SKM-1 (cell line): ENCODE measurements at regions not wholly inside any gene's neighbourhood (a gene's known extent, or its start where the extent isn't known, plus 50 kb on each side); places are given as distances from the start of the nearest gene placed in this dataset.

Source experiments
- DNase-seq: peaks from one replicate; lab custom pipeline; 2025; ENCODE audit not compliant: unreplicated experiment; lab: John Stamatoyannopoulos, UW

DNA sequence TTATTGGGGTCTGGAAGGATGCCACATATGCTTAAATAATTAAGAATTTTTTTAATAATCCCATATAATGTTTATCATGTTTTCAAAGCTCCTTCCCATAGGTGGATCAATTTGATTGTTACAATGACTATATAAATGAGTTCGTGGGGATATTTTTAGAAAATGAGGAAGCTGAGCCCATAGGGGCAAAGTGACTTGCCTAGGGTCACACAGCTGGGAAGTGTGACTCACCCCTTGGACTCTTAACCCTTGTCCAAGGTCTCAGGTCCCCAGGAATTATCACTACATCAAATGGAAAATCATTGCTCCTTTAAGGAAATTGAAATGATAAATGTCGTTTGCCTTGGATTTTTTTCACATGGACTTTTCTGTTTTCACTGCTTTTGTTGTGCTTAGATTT, 161.2 kb upstream of the RGMA start:
- peak; percentile 52 for DNase-seq

DNA sequence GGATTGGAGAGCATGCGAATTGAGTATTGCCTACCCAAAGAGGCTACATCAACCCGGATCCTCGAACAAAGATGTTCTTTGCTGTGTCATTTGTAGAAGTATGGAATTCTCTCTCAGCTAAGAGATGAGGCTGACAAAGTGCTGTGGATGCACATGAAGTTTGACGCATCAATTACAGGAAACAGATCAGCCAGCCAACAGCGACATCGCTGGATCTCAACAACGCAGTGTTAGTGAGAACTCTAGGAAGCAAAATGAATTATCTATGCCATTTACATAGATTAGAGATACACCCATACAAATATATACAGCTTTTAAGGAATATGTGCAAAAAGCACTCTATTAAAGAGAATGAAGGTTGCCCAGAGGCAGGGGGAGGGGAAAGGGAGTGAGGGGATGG, 160.6 kb upstream of the RGMA start:
- no peak for DNase-seq

GRCh38 chr15:93247466-93248121, 158.6 kb upstream of the RGMA start:
- DNase-seq = no peak

GRCh38 chr15:93246266-93247242, 157.5 kb upstream of the RGMA start:
- no peak for DNase-seq

DNA sequence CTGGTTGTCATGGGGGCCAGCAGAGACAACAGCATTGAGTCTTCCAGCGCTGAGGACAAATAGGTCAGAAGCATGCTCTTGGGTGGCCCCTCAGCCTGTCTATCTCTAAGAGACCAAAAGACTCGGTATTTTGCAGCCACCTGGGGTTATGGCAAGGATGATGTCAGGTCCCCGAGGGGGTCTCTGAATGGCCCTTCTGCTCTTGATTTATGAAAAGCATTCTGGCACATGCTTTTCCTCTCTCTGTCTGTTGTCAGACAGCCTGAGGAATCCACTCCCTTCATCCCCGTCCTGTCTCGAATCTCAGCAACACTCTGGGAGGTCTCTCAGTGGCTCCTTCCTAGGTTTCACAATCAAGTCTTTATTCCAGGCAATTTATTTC, 156.6 kb upstream of the RGMA start:
- DNase-seq = no peak

GRCh38 chr15:93244696-93245660, 156.0 kb upstream of the RGMA start:
- DNase-seq = no peak

- DNase-seq = no peak
Measured at GRCh38 chr15:93243573-93243972, 154.6 kb upstream of the RGMA start.

DNA sequence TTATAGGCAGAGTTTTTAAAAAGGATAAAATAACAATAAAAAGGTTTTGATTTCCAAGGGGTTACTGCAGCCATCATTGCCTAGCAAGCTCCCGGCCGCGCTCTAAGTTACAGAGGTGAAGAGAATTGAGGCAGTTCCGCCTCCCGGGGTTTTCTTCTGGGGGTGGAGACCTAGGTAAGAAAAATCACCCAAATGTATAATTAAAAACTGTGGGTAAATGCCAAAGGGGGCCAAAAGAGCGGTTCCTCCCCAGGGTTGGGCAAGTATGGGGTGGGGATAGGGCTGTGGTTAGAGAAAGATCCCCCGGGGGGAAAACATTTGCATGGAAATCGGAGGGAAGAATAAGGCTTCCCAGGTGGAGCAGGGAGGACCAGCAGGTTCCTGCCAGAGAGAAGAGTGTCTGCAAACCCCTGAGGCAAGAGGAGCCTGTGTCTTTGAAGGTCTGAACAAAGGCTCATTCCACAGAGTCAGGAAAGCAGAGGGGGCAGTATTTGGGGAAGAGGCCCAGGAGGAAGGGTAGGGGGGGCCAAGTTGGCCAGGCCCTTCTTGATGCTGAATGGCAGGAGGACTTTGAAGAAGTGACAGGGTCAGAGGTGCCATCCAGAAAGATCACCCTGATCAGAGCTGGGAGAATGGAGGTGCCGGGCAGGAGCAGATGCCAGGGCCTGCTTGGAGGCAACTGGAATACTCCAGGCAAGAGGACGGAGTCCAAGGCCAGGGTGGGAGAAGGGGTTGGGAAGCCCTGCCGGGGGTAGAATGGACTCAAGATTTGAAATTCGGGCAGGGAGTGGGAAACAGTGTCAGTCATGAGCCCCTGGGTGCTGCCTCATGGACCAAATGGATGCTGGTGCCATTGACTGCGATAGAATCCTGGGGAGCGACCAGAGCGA, 152.9 kb upstream of the RGMA start:
- DNase-seq = no peak

GRCh38 chr15:93239993-93240392, 151.0 kb upstream of the RGMA start:
- no peak for DNase-seq

DNA sequence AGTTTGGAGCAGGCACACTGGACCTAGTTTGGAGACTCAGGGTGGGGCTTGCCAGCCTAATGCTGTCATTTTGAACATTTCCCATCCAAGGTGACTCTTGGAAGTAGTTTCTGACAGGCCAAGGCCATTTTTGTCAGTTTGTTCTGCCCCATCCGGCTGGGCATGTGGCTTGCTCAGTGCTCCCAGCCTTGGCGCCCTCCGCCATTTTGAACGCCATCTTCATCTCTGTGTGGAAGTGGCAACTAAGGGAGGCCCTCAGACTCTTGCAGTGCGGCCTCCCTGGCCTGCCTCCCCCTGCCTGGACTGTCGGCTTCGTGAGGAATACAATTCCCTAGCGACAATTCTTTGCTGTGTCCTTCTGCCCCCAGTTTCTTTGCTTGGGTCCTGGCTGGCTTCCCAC, 150.6 kb upstream of the RGMA start:
- no peak for DNase-seq

DNA sequence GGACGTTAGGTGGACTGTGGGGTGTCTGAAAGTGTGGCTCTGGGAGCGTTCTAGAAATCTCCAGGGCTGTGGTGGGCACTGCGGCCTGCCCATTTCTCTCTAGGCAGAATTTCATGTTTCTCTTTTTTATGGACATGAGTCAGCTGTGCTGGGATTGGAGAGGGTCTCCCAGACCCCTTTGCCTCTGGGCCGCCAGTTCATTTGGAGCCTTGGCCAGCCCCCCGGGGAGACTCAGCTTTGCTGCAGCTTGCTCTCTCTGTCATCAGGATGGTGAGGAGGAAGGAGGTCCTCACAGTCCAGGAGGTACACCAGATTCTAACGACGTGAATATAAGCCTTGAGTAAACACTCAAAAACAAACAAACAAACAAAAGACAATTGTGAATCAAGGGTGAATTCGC, 149.6 kb upstream of the RGMA start:
- DNase-seq = no peak

GRCh38 chr15:93235926-93236780, 147.1 kb upstream of the RGMA start:
- DNase-seq = peak; percentile 85

- no peak for DNase-seq
Measured at GRCh38 chr15:93235269-93235668, 146.3 kb upstream of the RGMA start.

DNA sequence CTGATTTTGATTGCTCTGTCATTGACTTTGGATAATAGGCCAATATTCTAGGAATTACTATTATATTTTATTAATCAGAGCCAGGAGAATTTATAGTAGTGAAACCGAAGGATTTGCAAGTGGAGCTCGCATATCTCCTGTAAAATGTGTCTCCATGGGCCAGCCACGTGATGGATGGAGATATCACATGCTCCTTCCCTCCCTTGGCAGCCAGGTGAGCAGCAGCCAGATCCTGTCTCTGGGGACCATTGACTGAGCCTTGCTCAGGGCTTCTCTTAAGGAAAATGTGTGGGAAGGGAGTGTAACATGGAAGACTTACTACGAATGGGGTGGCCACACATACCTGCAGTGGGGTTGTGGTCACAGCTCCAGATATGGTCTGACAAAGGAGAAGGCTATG, 144.7 kb upstream of the RGMA start:
- no peak for DNase-seq

DNA sequence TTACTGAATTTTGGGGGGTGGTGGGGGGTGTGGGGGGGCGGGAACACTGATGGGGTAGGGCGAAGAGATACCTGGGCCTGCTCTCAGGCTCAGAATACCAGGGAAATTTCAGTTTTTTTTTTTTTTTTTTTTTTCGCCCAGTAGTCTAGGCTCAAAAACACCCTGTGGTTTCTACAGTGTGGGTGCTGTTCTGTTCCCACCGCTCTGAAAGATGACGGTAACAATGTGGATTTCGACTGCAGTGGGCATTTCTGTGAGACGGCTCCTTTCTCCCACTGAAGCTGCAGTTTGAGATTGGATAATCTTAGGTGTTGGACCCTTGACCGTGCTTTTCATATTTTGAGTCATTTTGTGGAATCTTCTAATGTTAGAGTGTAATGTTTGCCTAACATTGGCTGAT, 143.8 kb upstream of the RGMA start:
- no peak for DNase-seq

DNA sequence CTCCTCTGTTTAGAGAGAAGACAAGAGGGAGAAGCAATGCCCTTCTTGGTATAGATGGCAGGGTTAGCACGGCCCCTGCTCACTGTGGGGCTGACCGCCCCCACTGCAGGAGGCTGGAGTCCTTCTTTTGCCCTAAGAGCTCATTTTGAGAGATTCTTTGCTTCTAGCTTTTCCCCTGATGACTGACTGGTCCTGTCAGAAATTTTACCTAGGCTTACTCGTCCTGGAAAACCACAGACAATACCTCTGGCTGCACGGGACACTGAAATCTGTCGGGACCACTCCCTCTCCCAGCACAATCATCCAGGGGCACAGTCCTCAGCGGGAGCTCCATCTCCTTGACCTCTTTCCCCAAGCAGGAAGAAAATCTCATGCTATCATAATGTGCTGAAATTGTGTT, 143.0 kb upstream of the RGMA start:
- no peak for DNase-seq

- DNase-seq = no peak
Measured at GRCh38 chr15:93231261-93231925, 142.4 kb upstream of the RGMA start.

DNA sequence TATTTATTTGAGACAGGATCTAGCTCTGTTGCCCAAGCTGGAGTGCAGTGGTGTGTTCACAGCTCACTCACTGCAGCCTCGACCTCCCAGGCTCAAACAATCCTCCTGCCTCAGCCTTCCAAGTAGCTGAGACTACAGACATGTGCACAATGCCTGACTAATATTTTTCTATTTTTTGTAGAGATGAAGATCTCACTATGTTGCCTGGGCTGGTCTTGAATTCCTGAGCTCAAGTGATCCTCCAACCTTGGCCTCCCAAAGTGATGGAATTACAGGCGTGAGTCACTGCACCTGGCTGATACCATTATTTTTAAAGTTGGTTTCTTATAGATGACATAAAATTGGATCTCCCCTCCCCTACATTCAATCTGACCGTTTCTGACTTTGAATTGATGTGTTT, 139.5 kb upstream of the RGMA start:
- no peak for DNase-seq

DNA sequence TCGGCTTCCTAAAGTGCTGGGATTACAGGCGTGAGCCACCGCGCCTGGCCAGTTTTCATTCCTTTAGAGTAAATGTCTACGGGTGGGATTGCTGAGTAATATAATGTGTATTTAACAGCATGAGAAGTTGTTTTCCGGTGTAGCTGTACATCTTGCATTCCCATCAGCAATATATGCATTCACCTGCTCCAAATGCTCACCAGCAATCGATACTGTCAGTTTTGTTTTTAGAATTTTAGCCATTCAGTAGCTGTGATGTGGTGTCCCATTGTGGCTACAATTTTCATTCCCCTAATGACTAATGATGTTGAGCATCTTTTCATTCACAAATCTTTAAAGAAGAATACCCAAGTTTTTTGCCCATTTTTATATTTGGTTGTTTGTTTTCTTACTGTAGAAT, 134.8 kb upstream of the RGMA start:
- no peak for DNase-seq
